Suprapubic skin (tissue), 4 donors: ENCODE measurements at regions not wholly inside any gene's neighbourhood (a gene's known extent, or its start where the extent isn't known, plus 50 kb on each side); places are given as distances from the start of the nearest gene placed in this dataset.

Experiments
- DNase-seq, 2 donors: peaks; one replicate each; pipeline ENCODE4 v3.0.0-alpha.2; 2019; ENCODE audit warnings: low spot score in 2 of 2
- H3K27ac ChIP-seq: fragments of 200-600 bp; sonication (generic); one replicate; pipeline ENCODE4 v1.5.1; 2019
- H3K27me3 ChIP-seq: fragments of 200-600 bp; sonication (generic); one replicate; pipeline ENCODE4 v1.5.1; 2019
- H3K36me3 ChIP-seq: fragments of 200-600 bp; sonication (generic); one replicate; pipeline ENCODE4 v1.5.1; 2019
- H3K4me1 ChIP-seq: fragments of 200-600 bp; sonication (generic); one replicate; pipeline ENCODE4 v1.5.1; 2019
- H3K4me3 ChIP-seq: fragments of 200-600 bp; sonication (generic); one replicate; pipeline ENCODE4 v1.5.1; 2019; ENCODE audit warnings: mild to moderate bottlenecking
- H3K9me3 ChIP-seq: fragments of 200-600 bp; sonication (generic); one replicate; pipeline ENCODE4 v1.5.1; 2019
- CTCF ChIP-seq, 2 donors: fragments of 200-600 bp in 1 of 2; fragments of 450-650 bp in 1 of 2; sonication (generic) in 1 of 2; IDR thresholded peaks; one replicate each; pipeline ENCODE4 v1.5.1; 2016 to 2019; ENCODE audit warnings: antibody characterized with exemption in 2 of 2, mild to moderate bottlenecking in 1 of 2, moderate library complexity in 1 of 2
- EP300 ChIP-seq: sonication (generic); formaldehyde crosslinking; IDR thresholded peaks from one replicate; pipeline ENCODE4 v1.6.1; 2017; ENCODE audit warnings: antibody characterized with exemption
- POLR2A ChIP-seq, 2 donors: fragments of 450-650 bp; IDR thresholded peaks; one replicate each; pipeline ENCODE4 v1.6.1; 2017; ENCODE audit warnings: antibody characterized with exemption in 2 of 2, mild to moderate bottlenecking in 2 of 2, moderate library complexity in 2 of 2
- POLR2AphosphoS5 ChIP-seq, 3 donors: sonication (generic); formaldehyde crosslinking; IDR thresholded peaks; one replicate each; pipeline ENCODE4 v1.6.1; 2017; ENCODE audit warnings: antibody characterized with exemption in 3 of 3
- WGBS: methylation state at CpG from one replicate; pipeline ENCODE4 v1.1.5; 2018; 5-methylcytosine and 5-hydroxymethylcytosine counted together

- 100% methylated on average over 4 of the region's 5 CpGs for WGBS
- TF ChIP-seq POLR2AphosphoS5 (IDR thresholded peaks at IDR 0.05) (no peak), EP300 (no peak), CTCF (IDR thresholded peaks at IDR 0.05) (no peak), POLR2A (IDR thresholded peaks at IDR 0.05) (no peak)
- no peak for DNase-seq
- Histone ChIP-seq H3K27me3 (no peaks in the 10 kb centered on the region), H3K4me3 (no peak overlapping the region), H3K9me3 (no peaks in the 10 kb centered on the region), H3K27ac (no peak overlapping the region), H3K36me3 (no peaks in the 10 kb centered on the region), H3K4me1 (peaks cover 23% of the 10 kb centered on the region)
These were observed 323.5 kb downstream of the UACA start for GRCh38 chr15:70439880-70440279.

- no peaks in the 10 kb centered on the region for H3K9me3 ChIP-seq
- no peaks in the 10 kb centered on the region for H3K36me3 ChIP-seq
- peaks cover 24% of the 10 kb centered on the region for H3K4me1 ChIP-seq
- no peak overlapping the region for H3K27ac ChIP-seq
- no peak for TF ChIP-seq POLR2AphosphoS5 (IDR thresholded peaks at IDR 0.05)
- TF ChIP-seq EP300 = no peak
- TF ChIP-seq POLR2A (IDR thresholded peaks at IDR 0.05) = no peak
- TF ChIP-seq CTCF (IDR thresholded peaks at IDR 0.05) = no peak
- no peaks in the 10 kb centered on the region for H3K27me3 ChIP-seq
- WGBS = 78% methylated on average over 9 of the region's 10 CpGs
- H3K4me3 ChIP-seq = no peak overlapping the region
- no peak for DNase-seq
These were observed 324.0 kb downstream of the UACA start for GRCh38 chr15:70439304-70439877.

GRCh38 chr15:70438776-70439175 is 324.6 kb downstream of the UACA start:
- Histone ChIP-seq H3K36me3 (no peaks in the 10 kb centered on the region), H3K4me3 (no peak overlapping the region), H3K9me3 (no peaks in the 10 kb centered on the region), H3K27ac (no peak overlapping the region), H3K4me1 (peaks cover 30% of the 10 kb centered on the region), H3K27me3 (no peaks in the 10 kb centered on the region)
- 63% methylated on average over 6 of the region's 11 CpGs for WGBS
- TF ChIP-seq POLR2A (IDR thresholded peaks at IDR 0.05) (no peak), CTCF (IDR thresholded peaks at IDR 0.05) (no peak), EP300 (no peak), POLR2AphosphoS5 (IDR thresholded peaks at IDR 0.05) (no peak)
- no peak for DNase-seq

DNA sequence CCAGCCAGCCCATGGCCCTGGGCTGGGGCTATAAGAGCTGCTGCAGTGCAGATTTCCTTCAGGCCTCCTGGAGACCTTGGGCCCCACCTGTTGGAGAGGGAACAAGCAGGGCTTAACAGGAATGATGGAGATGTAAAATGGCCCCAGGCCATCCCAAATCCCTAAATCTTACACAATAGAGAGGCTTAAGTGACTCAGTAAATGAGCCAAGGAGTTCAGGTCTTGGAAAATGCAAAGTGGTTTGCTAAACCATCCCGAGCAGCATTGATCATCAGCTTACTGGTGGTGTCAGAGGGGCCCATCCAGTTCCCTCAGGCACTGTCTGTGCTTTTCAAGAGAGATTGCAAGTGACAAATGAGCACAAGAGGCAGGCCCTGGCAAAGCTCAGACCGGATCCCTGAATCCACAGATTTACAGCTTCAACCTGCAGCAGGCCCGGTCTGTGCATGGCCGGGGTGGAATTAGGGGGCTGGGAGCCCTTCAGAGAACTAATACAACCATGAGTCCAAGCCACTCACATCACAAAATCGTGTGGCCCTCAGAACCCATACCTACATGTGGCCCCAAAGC is 325.4 kb downstream of the UACA start:
- H3K27ac ChIP-seq = no peak overlapping the region
- H3K9me3 ChIP-seq = no peaks in the 10 kb centered on the region
- DNase-seq = no peak
- H3K4me3 ChIP-seq = no peak overlapping the region
- H3K27me3 ChIP-seq = no peaks in the 10 kb centered on the region
- peaks cover 34% of the 10 kb centered on the region for H3K4me1 ChIP-seq
- no peaks in the 10 kb centered on the region for H3K36me3 ChIP-seq
- WGBS = 79% methylated on average over 3 of the region's 5 CpGs
- no peak for TF ChIP-seq POLR2A (IDR thresholded peaks at IDR 0.05)
- no peak for TF ChIP-seq EP300
- no peak for TF ChIP-seq CTCF (IDR thresholded peaks at IDR 0.05)
- TF ChIP-seq POLR2AphosphoS5 (IDR thresholded peaks at IDR 0.05) = no peak

- H3K27ac ChIP-seq = no peak overlapping the region
- H3K27me3 ChIP-seq = no peaks in the 10 kb centered on the region
- no peaks in the 10 kb centered on the region for H3K36me3 ChIP-seq
- no peaks in the 10 kb centered on the region for H3K9me3 ChIP-seq
- H3K4me1 ChIP-seq = peaks cover 34% of the 10 kb centered on the region
- H3K4me3 ChIP-seq = no peak overlapping the region
- TF ChIP-seq POLR2A (IDR thresholded peaks at IDR 0.05) (no peak), CTCF (IDR thresholded peaks at IDR 0.05) (no peak), EP300 (no peak), POLR2AphosphoS5 (IDR thresholded peaks at IDR 0.05) (no peak)
- no peak for DNase-seq
- 98% methylated on average over 6 of the region's 6 CpGs for WGBS
These were observed 326.3 kb downstream of the UACA start for GRCh38 chr15:70437089-70437488.
